Stomach (tissue), 8 donors: ENCODE measurements at regions not wholly inside any gene's neighbourhood (a gene's known extent, or its start where the extent isn't known, plus 50 kb on each side); places are given as distances from the start of the nearest gene placed in this dataset.

Experiments
- DNase-seq, 2 donors: peaks; one replicate each; pipeline versions ENCODE4 v3.0.0 to v3.0.0-alpha.2; 2013 to 2019
- H3K27ac ChIP-seq, 5 donors: fragments of 200-600 bp in 4 of 5; sonication (generic) in 4 of 5; one replicate each; pipeline ENCODE4 v1.5.1; 2013 to 2019; ENCODE audit warnings: mild to moderate bottlenecking in 1 of 5, moderate library complexity in 1 of 5
- H3K27me3 ChIP-seq, 3 donors: fragments of 200-600 bp; sonication (generic); one replicate each; pipeline ENCODE4 v1.5.1; 2017 to 2019; ENCODE audit warnings: mixed run types in 1 of 3
- H3K36me3 ChIP-seq, 4 donors: fragments of 200-600 bp; sonication (generic); 1 replicate in 3 of 4; 2 replicates in 1 of 4; pipeline ENCODE4 v1.5.1; 2016 to 2019
- H3K4me1 ChIP-seq, 4 donors: fragments of 200-600 bp; sonication (generic); one replicate each; pipeline ENCODE4 v1.5.1; 2016 to 2019
- H3K4me3 ChIP-seq, 4 donors: fragments of 200-600 bp; sonication (generic) in 3 of 4; one replicate each; pipeline ENCODE4 v1.5.1; 2016 to 2019; ENCODE audit warnings: mild to moderate bottlenecking in 1 of 4
- H3K9me3 ChIP-seq, 4 donors: fragments of 200-600 bp; sonication (generic); one replicate each; pipeline ENCODE4 v1.5.1; 2016 to 2019
- CTCF ChIP-seq, 7 experiments: fragments of 450-650 bp in 4 of 7; fragments of 200-600 bp in 3 of 7; sonication (generic) in 3 of 7; IDR thresholded peaks; one replicate each; pipeline ENCODE4 v1.5.1; 2016 to 2019; ENCODE audit warnings: antibody characterized with exemption in 7 of 7, control low read depth in 2 of 7, mild to moderate bottlenecking in 1 of 7
- EP300 ChIP-seq: sonication (generic); formaldehyde crosslinking; IDR thresholded peaks from one replicate; pipeline ENCODE4 v1.6.1; 2017; ENCODE audit warnings: antibody characterized with exemption
- POLR2A ChIP-seq, 4 donors: fragments of 450-650 bp; IDR thresholded peaks; one replicate each; pipeline ENCODE4 v1.6.1; 2016; ENCODE audit warnings: antibody characterized with exemption in 4 of 4, control low read depth in 2 of 4, mild to moderate bottlenecking in 1 of 4, moderate library complexity in 1 of 4
- POLR2AphosphoS5 ChIP-seq, 3 donors: sonication (generic); formaldehyde crosslinking; IDR thresholded peaks; one replicate each; pipeline ENCODE4 v1.6.1; 2016; ENCODE audit warnings: antibody characterized with exemption in 3 of 3
- WGBS, 5 donors: extraction: QIAGEN DNeasy Blood & Tissue Kit in 3 of 5; methylation state at CpG; one replicate each; pipeline versions ENCODE4 v1.1.5 to v1.1.7; 2013 to 2018; 5-methylcytosine and 5-hydroxymethylcytosine counted together
- intact Hi-C: fragments of 100-400 bp; cut with DNase I; formaldehyde crosslinking; loops from one replicate; pipeline ENCODE4 v1.15.1; 2023; ENCODE audit warnings: low total_unique reads
- donor health status: healthy with polysubstance abuse.
- donor health status: Bipolar disorder and iron deficiency.
- donor health status: healthy.

- 36 to 61% (median 44%) methylated on average over 3 of the region's 3 CpGs for WGBS, 5 donors
- peaks cover 0 to 4% (median 0%) of the 10 kb centered on the region in 4 donors for H3K4me1 ChIP-seq
Observed at GRCh38 chr2:138329162-138329561, 172.4 kb upstream of the SPOPL start.

GRCh38 chr2:138329591-138329990 lies 172.0 kb upstream of the SPOPL start:
- H3K36me3 ChIP-seq = no peaks in the 10 kb centered on the region
- TF ChIP-seq CTCF (IDR thresholded peaks at IDR 0.05) = no peak
- TF ChIP-seq POLR2AphosphoS5 (IDR thresholded peaks at IDR 0.05) = no peak
- no peak for TF ChIP-seq POLR2A (IDR thresholded peaks at IDR 0.05)
- no peak for TF ChIP-seq EP300
- no peaks in the 10 kb centered on the region for H3K9me3 ChIP-seq
- H3K4me1 ChIP-seq = peaks cover 0 to 8% (median 0%) of the 10 kb centered on the region in 4 donors
- H3K4me3 ChIP-seq = no peak overlapping the region
- no peak overlapping the region for H3K27ac ChIP-seq
- H3K27me3 ChIP-seq = no peaks in the 10 kb centered on the region
- intact Hi-C loops = no loop called here
- no peak for DNase-seq
- WGBS, 5 donors = 29 to 47% (median 42%) methylated on average over 1 of the region's 1 CpG

More at GRCh38 chr2:138329162-138329561, 172.4 kb upstream of the SPOPL start:
- H3K4me3 ChIP-seq = no peak overlapping the region
- H3K27ac ChIP-seq = no peak overlapping the region
- TF ChIP-seq EP300 (no peak), POLR2A (IDR thresholded peaks at IDR 0.05) (no peak), CTCF (IDR thresholded peaks at IDR 0.05) (no peak), POLR2AphosphoS5 (IDR thresholded peaks at IDR 0.05) (no peak)
- no peak for DNase-seq
- intact Hi-C loops = no loop called here
- H3K27me3 ChIP-seq = no peaks in the 10 kb centered on the region
- no peaks in the 10 kb centered on the region for H3K36me3 ChIP-seq
- no peaks in the 10 kb centered on the region for H3K9me3 ChIP-seq

GRCh38 chr2:138333121-138333520 lies 168.4 kb upstream of the SPOPL start:
- H3K36me3 ChIP-seq = no peaks in the 10 kb centered on the region
- H3K4me3 ChIP-seq = no peak overlapping the region
- TF ChIP-seq CTCF (IDR thresholded peaks at IDR 0.05) = no peak
- no peak for TF ChIP-seq POLR2AphosphoS5 (IDR thresholded peaks at IDR 0.05)
- no peak for TF ChIP-seq POLR2A (IDR thresholded peaks at IDR 0.05)
- no peak for TF ChIP-seq EP300
- no peak for DNase-seq
- H3K27ac ChIP-seq = no peak overlapping the region
- intact Hi-C loops = no loop called here
- no peaks in the 10 kb centered on the region for H3K9me3 ChIP-seq
- peaks cover 0 to 16% (median 0%) of the 10 kb centered on the region in 4 donors for H3K4me1 ChIP-seq
- H3K27me3 ChIP-seq = no peaks in the 10 kb centered on the region

- WGBS, 5 donors = 75 to 94% (median 84%) methylated on average over 1 of the region's 1 CpG
- peaks cover 0 to 16% (median 0%) of the 10 kb centered on the region in 4 donors for H3K4me1 ChIP-seq
- H3K27me3 ChIP-seq = no peaks in the 10 kb centered on the region
- no peak for DNase-seq
- H3K36me3 ChIP-seq = no peaks in the 10 kb centered on the region
- intact Hi-C loops = no loop called here
- H3K27ac ChIP-seq = no peak overlapping the region
- H3K4me3 ChIP-seq = no peak overlapping the region
- H3K9me3 ChIP-seq = no peaks in the 10 kb centered on the region
- TF ChIP-seq POLR2AphosphoS5 (IDR thresholded peaks at IDR 0.05) (no peak), CTCF (IDR thresholded peaks at IDR 0.05) (no peak)
Observed at GRCh38 chr2:138333677-138334076, 167.9 kb upstream of the SPOPL start.
